Sigmoid colon (tissue), 3 donors: ENCODE measurements at regions not wholly inside any gene's neighbourhood (a gene's known extent, or its start where the extent isn't known, plus 50 kb on each side); places are given as distances from the start of the nearest gene placed in this dataset.

Source experiments
- POLR2A ChIP-seq, 2 donors: fragments of 450-650 bp; IDR thresholded peaks; one replicate each; pipeline ENCODE4 v1.6.1; 2016; ENCODE audit warnings: antibody characterized with exemption in 2 of 2, mild to moderate bottlenecking in 2 of 2, moderate library complexity in 2 of 2
- TF ChIP-seq, protein P1 (sequence below), 4 experiments: fragments of 450-650 bp in 3 of 4; fragments of 200-600 bp in 1 of 4; IDR thresholded peaks; one replicate each; pipeline ENCODE4 v1.5.1; 2016 to 2019; ENCODE audit warnings: antibody characterized with exemption in 4 of 4, mild to moderate bottlenecking in 3 of 4, moderate library complexity in 2 of 4

DNA sequence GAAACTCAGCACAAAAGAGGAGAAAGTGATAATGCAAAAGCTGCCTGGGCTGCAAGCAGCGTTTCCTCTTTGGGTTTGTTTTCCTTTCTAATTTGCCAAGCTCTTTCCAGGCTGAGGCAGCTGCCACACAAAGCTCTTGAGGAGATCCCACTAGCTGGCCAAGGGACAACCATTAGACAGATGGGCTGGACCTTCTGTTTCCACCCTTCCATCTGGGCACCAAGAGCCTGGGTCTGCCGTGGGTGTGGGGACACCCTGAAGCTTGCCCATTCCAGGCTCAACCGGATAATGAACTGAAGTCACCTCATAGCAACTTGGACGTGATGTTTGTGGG lies 194.6 kb upstream of the C1QTNF7 start:
- TF ChIP-seq, protein P1, sequence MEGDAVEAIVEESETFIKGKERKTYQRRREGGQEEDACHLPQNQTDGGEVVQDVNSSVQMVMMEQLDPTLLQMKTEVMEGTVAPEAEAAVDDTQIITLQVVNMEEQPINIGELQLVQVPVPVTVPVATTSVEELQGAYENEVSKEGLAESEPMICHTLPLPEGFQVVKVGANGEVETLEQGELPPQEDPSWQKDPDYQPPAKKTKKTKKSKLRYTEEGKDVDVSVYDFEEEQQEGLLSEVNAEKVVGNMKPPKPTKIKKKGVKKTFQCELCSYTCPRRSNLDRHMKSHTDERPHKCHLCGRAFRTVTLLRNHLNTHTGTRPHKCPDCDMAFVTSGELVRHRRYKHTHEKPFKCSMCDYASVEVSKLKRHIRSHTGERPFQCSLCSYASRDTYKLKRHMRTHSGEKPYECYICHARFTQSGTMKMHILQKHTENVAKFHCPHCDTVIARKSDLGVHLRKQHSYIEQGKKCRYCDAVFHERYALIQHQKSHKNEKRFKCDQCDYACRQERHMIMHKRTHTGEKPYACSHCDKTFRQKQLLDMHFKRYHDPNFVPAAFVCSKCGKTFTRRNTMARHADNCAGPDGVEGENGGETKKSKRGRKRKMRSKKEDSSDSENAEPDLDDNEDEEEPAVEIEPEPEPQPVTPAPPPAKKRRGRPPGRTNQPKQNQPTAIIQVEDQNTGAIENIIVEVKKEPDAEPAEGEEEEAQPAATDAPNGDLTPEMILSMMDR (IDR thresholded peaks at IDR 0.05), result no peak
- TF ChIP-seq POLR2A (IDR thresholded peaks at IDR 0.05), result no peak
